ENCODE measurements at regions not wholly inside any gene's neighbourhood (a gene's known extent, or its start where the extent isn't known, plus 50 kb on each side); places are given as distances from the start of the nearest gene placed in this dataset.

GRCh38 chrX:107548775-107549174, 79.5 kb upstream of the PRPS1 start:
- 95% methylated on average over 3 of the region's 3 CpGs for WGBS
- DNase-seq (ENCODE audit: low spot score), result no peak
- Histone ChIP-seq H3K4me3 (ENCODE audit: low read depth in 1 of 3, low read length in 3 of 3) (no peak overlapping the region), H3K36me3 (ENCODE audit: control insufficient read depth in 4 of 4, insufficient read depth in 3 of 4, low read depth in 1 of 4, low read length in 3 of 4) (no peaks in the 10 kb centered on the region), H3K9me3 (ENCODE audit: control insufficient read depth in 4 of 4, low read length in 3 of 4) (no peaks in the 10 kb centered on the region), H3K27me3 (ENCODE audit: control insufficient read depth in 4 of 4, insufficient read depth in 4 of 4, low read length in 3 of 4) (no peaks in the 10 kb centered on the region), H3K4me1 (ENCODE audit: control insufficient read depth in 4 of 4, insufficient read depth in 4 of 4, low read length in 3 of 4) (no peaks in the 10 kb centered on the region), H3K27ac (ENCODE audit: low read depth in 1 of 2, low read length in 2 of 2) (no peak overlapping the region), H3K9ac (ENCODE audit: low read depth in 1 of 2, low read length in 2 of 2) (no peak overlapping the region)
- TF ChIP-seq FOXA1 (IDR thresholded peaks at IDR 0.05) (no peak), MAX (IDR thresholded peaks at IDR 0.05) (no peak), ZBTB33 (IDR thresholded peaks at IDR 0.05) (no peak), YY1 (IDR thresholded peaks at IDR 0.05) (no peak), SP1 (IDR thresholded peaks at IDR 0.05) (no peak), EGR1 (IDR thresholded peaks at IDR 0.05; ENCODE audit: low read depth in 2 of 2) (no peak), ATF3 (IDR thresholded peaks at IDR 0.05) (no peak), FOXA2 (IDR thresholded peaks at IDR 0.05) (no peak), GABPA (IDR thresholded peaks at IDR 0.05 in 1 of 2, conservative IDR thresholded peaks at IDR 0.05 in 1 of 2) (no peak), CTCF (IDR thresholded peaks at IDR 0.05; ENCODE audit: low read depth, low read length, missing input control) (no peak), TAF1 (conservative IDR thresholded peaks at IDR 0.05) (no peak), NR2F2 (IDR thresholded peaks at IDR 0.05) (no peak), RAD21 (IDR thresholded peaks at IDR 0.05) (no peak), REST (IDR thresholded peaks at IDR 0.05) (no peak), HNF4A (conservative IDR thresholded peaks at IDR 0.05) (no peak), RXRA (IDR thresholded peaks at IDR 0.05) (no peak), JUND (IDR thresholded peaks at IDR 0.05) (no peak), HNF4G (IDR thresholded peaks at IDR 0.05) (no peak)

All from liver (tissue), 8 donors.